ENCODE measurements at regions not wholly inside any gene's neighbourhood (a gene's known extent, or its start where the extent isn't known, plus 50 kb on each side); places are given as distances from the start of the nearest gene placed in this dataset.
A peak's percentile ranks its signal among the peaks of the same experiment; 100 is the strongest.

GRCh38 chr9:129335464-129336129 lies 157.5 kb upstream of the IER5L start:
- DNase-seq = no peak
- Mint-ChIP-seq H3K27me3 (peaks cover 0 to 7% of the 10 kb centered on the region in 2 donors), H3K36me3 (peaks cover 0 to 5% of the 10 kb centered on the region in 2 donors), H3K4me3 (peak overlapping the region in 6 of 8 donors; percentile 4 to 96 (median 57)), H3K27ac (peak overlapping the region in 2 of 7 donors; percentile 27 to 29), H3K4me1 (peaks cover 0 to 13% (median 6%) of the 10 kb centered on the region in 4 donors), H3K9me3 (peaks cover 0 to 9% (median 6%) of the 10 kb centered on the region in 8 donors)
- intact Hi-C loops (cut with micrococcal nuclease) = loop anchor here (5.0 kb wide), 1 partner anchor 158 kb away; the partner anchor contains the start of gene IER5L
- Histone ChIP-seq H3K27ac (ENCODE audit: low read depth, low read length) (no peak overlapping the region), H3K27me3 (ENCODE audit: insufficient read depth, low read length) (no peaks in the 10 kb centered on the region), H3K4me1 (ENCODE audit: insufficient read depth, low read length) (peaks cover 7% of the 10 kb centered on the region), H3K36me3 (ENCODE audit: insufficient read depth, low read length) (no peaks in the 10 kb centered on the region), H3K4me3 (ENCODE audit: low read length in 2 of 2) (no peak overlapping the region), H3K9me3 (ENCODE audit: control insufficient read depth in 1 of 2, low read length in 2 of 2) (no peaks in the 10 kb centered on the region)
- POLR2A ChIA-PET (ENCODE audit: partially characterized antibody) = interaction anchor here (1.1 kb wide), 1 partner anchor 15 kb away, joined by 3 read pairs; no protein-coding TSS in a partner anchor
- CTCF ChIA-PET (ENCODE audit: partially characterized antibody) = interaction anchor here (0.7 to 1.4 kb wide), 4 partner anchors 16 to 177 kb away, joined by 3 read pairs; no protein-coding TSS in a partner anchor

- ChIA-PET CTCF (ENCODE audit: partially characterized antibody) (interaction anchor here (0.6 to 1.5 kb wide), 3 partner anchors 14 to 1858 kb away, joined by 3 read pairs; no protein-coding TSS in a partner anchor), POLR2A (ENCODE audit: partially characterized antibody) (interaction anchor here (0.9 to 1.3 kb wide), 2 partner anchors 14 to 124 kb away, joined by 3 to 4 read pairs; no protein-coding TSS in a partner anchor)
- Histone ChIP-seq H3K36me3 (ENCODE audit: insufficient read depth, low read length) (no peaks in the 10 kb centered on the region), H3K4me3 (ENCODE audit: low read length in 2 of 2) (no peak overlapping the region), H3K4me1 (ENCODE audit: insufficient read depth, low read length) (peaks cover 7% of the 10 kb centered on the region), H3K27ac (ENCODE audit: low read depth, low read length) (no peak overlapping the region), H3K27me3 (ENCODE audit: insufficient read depth, low read length) (no peaks in the 10 kb centered on the region), H3K9me3 (ENCODE audit: control insufficient read depth in 1 of 2, low read length in 2 of 2) (no peaks in the 10 kb centered on the region)
- peak overlapping the region in 2 of 8 donors; percentile 11 to 51 for H3K4me3 Mint-ChIP-seq
- peaks cover 0 to 13% (median 6%) of the 10 kb centered on the region in 4 donors for H3K4me1 Mint-ChIP-seq
- intact Hi-C loops (cut with micrococcal nuclease) = no loop called here
- peaks cover 0 to 7% of the 10 kb centered on the region in 2 donors for H3K27me3 Mint-ChIP-seq
- no peak for DNase-seq
- H3K9me3 Mint-ChIP-seq = peaks cover 0 to 14% (median 6%) of the 10 kb centered on the region in 8 donors
- H3K36me3 Mint-ChIP-seq = peaks cover 0 to 7% of the 10 kb centered on the region in 2 donors
- no peak overlapping the region for H3K27ac Mint-ChIP-seq
These were observed 156.3 kb upstream of the IER5L start for GRCh38 chr9:129334105-129334935.

DNA sequence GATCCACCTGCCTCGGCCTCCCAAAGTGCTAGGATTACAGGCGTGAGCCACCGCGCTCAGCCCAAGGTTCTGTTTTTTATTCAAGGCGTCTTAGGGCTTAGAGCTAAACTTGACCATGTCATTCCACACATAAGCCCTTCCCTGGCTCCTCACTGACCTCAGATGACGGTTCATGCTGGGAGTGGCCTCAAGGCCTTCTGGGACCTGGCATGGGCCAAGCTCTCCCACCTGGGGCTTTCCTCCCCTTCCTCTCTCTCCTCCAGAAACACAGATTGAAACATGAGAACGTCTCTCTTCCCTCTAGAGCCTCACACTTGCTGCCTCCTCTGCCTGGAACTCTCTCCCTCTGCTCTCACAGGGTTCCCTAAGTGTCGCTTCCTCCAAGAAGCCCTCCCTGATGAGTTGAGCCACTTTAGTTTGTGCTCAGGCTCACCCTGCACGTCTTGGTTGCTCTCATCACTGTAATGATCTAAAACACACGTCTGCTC lies 155.6 kb upstream of the IER5L start:
- POLR2A ChIA-PET (ENCODE audit: partially characterized antibody) = interaction anchor here (0.9 to 1.3 kb wide), 2 partner anchors 13 to 125 kb away, joined by 3 to 4 read pairs; no protein-coding TSS in a partner anchor
- H3K9me3 Mint-ChIP-seq = peaks cover 0 to 14% (median 6%) of the 10 kb centered on the region in 8 donors
- H3K36me3 Mint-ChIP-seq = peaks cover 0 to 7% of the 10 kb centered on the region in 2 donors
- Histone ChIP-seq H3K27ac (ENCODE audit: low read depth, low read length) (no peak overlapping the region), H3K36me3 (ENCODE audit: insufficient read depth, low read length) (no peaks in the 10 kb centered on the region), H3K4me3 (ENCODE audit: low read length in 2 of 2) (no peak overlapping the region), H3K9me3 (ENCODE audit: control insufficient read depth in 1 of 2, low read length in 2 of 2) (no peaks in the 10 kb centered on the region), H3K27me3 (ENCODE audit: insufficient read depth, low read length) (no peaks in the 10 kb centered on the region), H3K4me1 (ENCODE audit: insufficient read depth, low read length) (peaks cover 12% of the 10 kb centered on the region)
- H3K4me1 Mint-ChIP-seq = peaks cover 0 to 13% (median 6%) of the 10 kb centered on the region in 4 donors
- H3K27ac Mint-ChIP-seq = peak overlapping the region in 1 of 7 donors; percentile 77
- intact Hi-C loops (cut with micrococcal nuclease) = no loop called here
- CTCF ChIA-PET (ENCODE audit: partially characterized antibody) = interaction anchor here (1.5 kb wide), 1 partner anchor 13 kb away, joined by 3 read pairs; no protein-coding TSS in a partner anchor
- H3K27me3 Mint-ChIP-seq = peaks cover 0 to 7% of the 10 kb centered on the region in 2 donors
- DNase-seq = no peak
- H3K4me3 Mint-ChIP-seq = peak overlapping the region in 2 of 8 donors; percentile 11 to 51

DNA sequence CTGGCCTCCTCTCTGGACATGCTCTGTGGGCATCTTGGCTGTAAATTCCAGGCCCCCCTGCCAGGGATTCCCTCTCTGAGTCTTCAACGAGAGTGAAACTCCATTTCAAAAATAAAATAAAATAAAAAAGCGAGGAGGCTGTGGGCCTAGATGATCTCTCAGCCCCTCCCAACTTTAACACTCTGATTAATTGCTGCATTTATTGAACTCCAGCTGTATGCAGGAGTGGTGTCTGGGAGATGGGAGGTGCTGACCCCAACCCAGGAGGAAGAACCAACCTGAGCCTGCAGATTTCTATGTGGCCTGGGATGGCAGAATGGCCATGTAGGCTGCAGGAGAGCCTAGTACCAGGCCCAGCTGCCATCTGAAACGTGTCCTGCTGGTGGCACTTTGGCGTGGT lies 154.5 kb upstream of the IER5L start:
- Histone ChIP-seq H3K4me1 (ENCODE audit: insufficient read depth, low read length) (peaks cover 21% of the 10 kb centered on the region), H3K36me3 (ENCODE audit: insufficient read depth, low read length) (no peaks in the 10 kb centered on the region), H3K9me3 (ENCODE audit: control insufficient read depth in 1 of 2, low read length in 2 of 2) (no peaks in the 10 kb centered on the region), H3K4me3 (ENCODE audit: low read length in 2 of 2) (no peak overlapping the region), H3K27ac (ENCODE audit: low read depth, low read length) (no peak overlapping the region), H3K27me3 (ENCODE audit: insufficient read depth, low read length) (no peaks in the 10 kb centered on the region)
- peaks cover 0 to 14% (median 6%) of the 10 kb centered on the region in 8 donors for H3K9me3 Mint-ChIP-seq
- intact Hi-C loops (cut with micrococcal nuclease) = no loop called here
- no peak overlapping the region for H3K27ac Mint-ChIP-seq
- no peak overlapping the region for H3K4me3 Mint-ChIP-seq
- peaks cover 4 to 19% (median 10%) of the 10 kb centered on the region in 4 donors for H3K4me1 Mint-ChIP-seq
- CTCF ChIA-PET (ENCODE audit: partially characterized antibody) = no interaction called here
- H3K36me3 Mint-ChIP-seq = peaks cover 0 to 7% of the 10 kb centered on the region in 2 donors
- peaks cover 0 to 7% of the 10 kb centered on the region in 2 donors for H3K27me3 Mint-ChIP-seq
- no peak for DNase-seq
- POLR2A ChIA-PET (ENCODE audit: partially characterized antibody) = no interaction called here

DNA sequence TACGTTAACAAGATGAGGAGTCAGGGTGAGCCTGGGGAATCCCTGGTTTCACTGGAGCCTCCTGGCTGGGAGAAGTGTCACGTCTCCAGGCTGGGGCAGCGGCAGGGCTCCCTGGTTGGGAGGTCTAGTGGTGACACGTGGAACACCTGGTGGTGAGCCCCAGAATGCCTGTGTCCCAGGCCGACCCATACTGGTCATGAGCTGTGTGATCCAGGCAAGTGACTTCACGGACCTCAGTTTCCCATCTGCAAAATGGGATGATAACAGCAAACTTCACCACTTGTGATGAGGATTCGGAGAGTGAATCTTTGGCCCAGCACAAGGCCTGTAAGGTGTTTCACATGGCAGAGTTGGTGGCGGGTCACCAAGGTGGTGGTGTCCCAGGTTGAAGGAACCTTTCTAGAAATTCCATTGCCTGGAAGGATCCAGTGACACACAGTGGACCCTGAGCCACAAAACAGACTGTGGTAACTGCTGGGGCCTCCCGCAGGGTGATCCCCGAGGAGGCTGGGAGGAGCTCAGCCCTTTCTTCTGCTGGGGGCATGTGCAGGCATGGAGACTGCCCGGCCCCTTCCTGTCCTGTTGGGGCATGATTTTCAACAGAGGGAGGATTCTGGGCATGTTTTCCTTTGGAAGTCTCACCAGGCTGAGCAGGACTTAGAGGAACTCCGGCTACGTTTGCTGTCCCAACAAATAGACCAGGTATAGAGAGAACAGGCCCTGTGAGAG lies 153.9 kb upstream of the IER5L start:
- no peak overlapping the region for H3K4me3 ChIP-seq (ENCODE audit: low read length in 2 of 2)
- Mint-ChIP-seq H3K9me3 (peaks cover 0 to 14% (median 6%) of the 10 kb centered on the region in 8 donors), H3K27ac (no peak overlapping the region), H3K4me3 (peak overlapping the region in 1 of 8 donors; percentile 41), H3K4me1 (peaks cover 5 to 19% (median 10%) of the 10 kb centered on the region in 4 donors), H3K36me3 (peaks cover 0 to 7% of the 10 kb centered on the region in 2 donors), H3K27me3 (peaks cover 0 to 7% of the 10 kb centered on the region in 2 donors)
- no peaks in the 10 kb centered on the region for H3K9me3 ChIP-seq (ENCODE audit: control insufficient read depth in 1 of 2, low read length in 2 of 2)
- no peak overlapping the region for H3K27ac ChIP-seq (ENCODE audit: low read depth, low read length)
- intact Hi-C loops (cut with micrococcal nuclease) = no loop called here
- no peak for DNase-seq
- ChIA-PET POLR2A (ENCODE audit: partially characterized antibody) (no interaction called here), CTCF (ENCODE audit: partially characterized antibody) (no interaction called here)
- H3K4me1 ChIP-seq (ENCODE audit: insufficient read depth, low read length) = peaks cover 21% of the 10 kb centered on the region
- no peaks in the 10 kb centered on the region for H3K27me3 ChIP-seq (ENCODE audit: insufficient read depth, low read length)
- no peaks in the 10 kb centered on the region for H3K36me3 ChIP-seq (ENCODE audit: insufficient read depth, low read length)

DNA sequence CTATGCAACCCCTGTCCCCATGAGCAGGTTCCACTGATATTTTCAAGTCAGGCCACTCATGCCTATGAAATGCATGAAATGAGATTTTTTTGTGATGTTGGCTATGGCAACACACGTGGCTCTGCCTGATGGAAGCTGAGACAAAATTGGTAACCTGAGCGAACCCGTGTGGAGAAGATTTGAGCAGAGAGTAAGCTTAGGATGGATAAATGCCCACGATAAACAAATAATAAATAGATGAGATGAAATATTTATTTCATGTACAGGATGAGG lies 153.4 kb upstream of the IER5L start:
- H3K9me3 Mint-ChIP-seq = peaks cover 0 to 14% (median 6%) of the 10 kb centered on the region in 8 donors
- no peak for DNase-seq
- H3K4me1 Mint-ChIP-seq = peaks cover 5 to 14% (median 9%) of the 10 kb centered on the region in 4 donors
- H3K4me3 Mint-ChIP-seq = no peak overlapping the region
- intact Hi-C loops (cut with micrococcal nuclease) = no loop called here
- H3K9me3 ChIP-seq (ENCODE audit: control insufficient read depth in 1 of 2, low read length in 2 of 2) = no peaks in the 10 kb centered on the region
- H3K27me3 ChIP-seq (ENCODE audit: insufficient read depth, low read length) = no peaks in the 10 kb centered on the region
- H3K4me3 ChIP-seq (ENCODE audit: low read length in 2 of 2) = no peak overlapping the region
- H3K4me1 ChIP-seq (ENCODE audit: insufficient read depth, low read length) = peaks cover 19% of the 10 kb centered on the region
- CTCF ChIA-PET (ENCODE audit: partially characterized antibody) = no interaction called here
- peaks cover 0 to 4% of the 10 kb centered on the region in 2 donors for H3K27me3 Mint-ChIP-seq
- H3K27ac ChIP-seq (ENCODE audit: low read depth, low read length) = no peak overlapping the region
- no peak overlapping the region for H3K27ac Mint-ChIP-seq
- POLR2A ChIA-PET (ENCODE audit: partially characterized antibody) = no interaction called here
- H3K36me3 ChIP-seq (ENCODE audit: insufficient read depth, low read length) = no peaks in the 10 kb centered on the region
- peaks cover 0 to 7% of the 10 kb centered on the region in 2 donors for H3K36me3 Mint-ChIP-seq

Measured in CD4-positive, alpha-beta memory T cell (primary cell).